PC-3 (cell line): ENCODE measurements at regions not wholly inside any gene's neighbourhood (a gene's known extent, or its start where the extent isn't known, plus 50 kb on each side); places are given as distances from the start of the nearest gene placed in this dataset.

Experiments
- ATAC-seq: fragments of 200-7000 bp; cut with Tn5 transposase; 2 replicates; pipeline ENCODE4 v1.9.1; 2020; ENCODE audit warnings: mild to moderate bottlenecking, moderate library complexity
- BruUV-seq: library from RNA; stranded (reverse); fragments of 400-500 nt; replicated peaks from 2 replicates; lab custom pipeline; 2021; lab: Mats Ljungman, UMichigan
- CTCF ChIA-PET: fragments of 300-600 bp; sonication (Branson Sonifier 250); formaldehyde crosslinking; loops from one replicate; lab custom pipeline; 2022; ENCODE audit warnings: antibody characterized with exemption; lab: Charles Lee
- POLR2A ChIA-PET: fragments of 300-600 bp; sonication (Branson Sonifier 250); formaldehyde crosslinking; loops from one replicate; lab custom pipeline; 2022; ENCODE audit warnings: antibody characterized with exemption; ENCODE audit not compliant: unreplicated experiment; lab: Charles Lee
- DNase-seq: peaks from one replicate; pipeline ENCODE4 v3.0.0-alpha.2; 2015
- H2AFZ ChIP-seq: fragments of 300-600 bp; sonication (generic); 2 replicates; pipeline ENCODE4 v1.6.0; 2016; ENCODE audit warnings: antibody characterized with exemption, low read length
- H3F3A ChIP-seq: fragments of 300-600 bp; sonication (generic); one replicate; pipeline ENCODE4 v1.6.0; 2017; ENCODE audit warnings: antibody characterized with exemption, low read length, control low read depth, mild to moderate bottlenecking; ENCODE audit not compliant: unreplicated experiment
- H3K27ac ChIP-seq: fragments of 300-600 bp; sonication (generic); 2 replicates; pipeline ENCODE4 v1.5.1; 2016; ENCODE audit warnings: mild to moderate bottlenecking, low read length
- H3K27me3 ChIP-seq: fragments of 300-600 bp; sonication (generic); 2 replicates; pipeline ENCODE4 v1.6.1; 2016; ENCODE audit warnings: low read length, mixed read lengths
- H3K36me3 ChIP-seq: fragments of 300-600 bp; sonication (generic); 2 replicates; pipeline ENCODE4 v1.6.1; 2016; ENCODE audit warnings: low read depth, mixed run types, low read length, mixed read lengths
- H3K4me1 ChIP-seq: fragments of 300-600 bp; sonication (generic); 2 replicates; pipeline ENCODE4 v1.5.1; 2016; ENCODE audit warnings: low read length; ENCODE audit not compliant: insufficient read depth
- H3K4me2 ChIP-seq: fragments of 300-600 bp; sonication (generic); 2 replicates; pipeline ENCODE4 v1.6.0; 2016; ENCODE audit warnings: low read length
- H3K4me3 ChIP-seq: fragments of 300-600 bp; sonication (generic); 2 replicates; pipeline ENCODE4 v1.5.1; 2016; ENCODE audit warnings: mild to moderate bottlenecking, low read length, mixed read lengths
- H3K79me2 ChIP-seq: fragments of 300-600 bp; sonication (generic); 2 replicates; pipeline ENCODE4 v1.6.1; 2017; ENCODE audit warnings: low read length, mixed read lengths
- H3K9ac ChIP-seq: fragments of 300-600 bp; sonication (generic); 2 replicates; pipeline ENCODE4 v1.6.0; 2016; ENCODE audit warnings: mild to moderate bottlenecking, low read length
- H3K9me2 ChIP-seq: fragments of 300-600 bp; sonication (generic); replicated peaks from 2 replicates; pipeline ENCODE4 v1.6.1; 2016; ENCODE audit warnings: mixed run types, low read length, mixed read lengths
- H3K9me3 ChIP-seq: fragments of 300-600 bp; sonication (generic); 2 replicates; pipeline ENCODE4 v1.6.1; 2016; ENCODE audit warnings: low read length, mixed read lengths
- H4K20me1 ChIP-seq: fragments of 300-600 bp; sonication (generic); 2 replicates; pipeline ENCODE4 v1.6.1; 2016; ENCODE audit warnings: low read length, mixed read lengths
- CTCF ChIP-seq: fragments of 300-600 bp; sonication (generic); conservative IDR thresholded peaks from 2 replicates; pipeline ENCODE4 v1.5.1; 2017; ENCODE audit warnings: antibody characterized with exemption, low read depth, mild to moderate bottlenecking, low read length
- EZH2 ChIP-seq: fragments of 300-600 bp; sonication (generic); IDR thresholded peaks from one replicate; pipeline ENCODE4 v1.6.1; 2017; ENCODE audit warnings: antibody characterized with exemption, mild to moderate bottlenecking, low read length; ENCODE audit not compliant: unreplicated experiment
- EZH2phosphoT487 ChIP-seq: fragments of 300-600 bp; sonication (generic); IDR thresholded peaks from 2 replicates; pipeline ENCODE4 v1.6.1; 2018; ENCODE audit warnings: mild to moderate bottlenecking, antibody characterized with exemption, low read length, borderline replicate concordance
- intact Hi-C: fragments of 100-400 bp; cut with micrococcal nuclease; formaldehyde crosslinking; loops from 2 replicates; pipeline ENCODE4 v1.9.0; 2023

DNA sequence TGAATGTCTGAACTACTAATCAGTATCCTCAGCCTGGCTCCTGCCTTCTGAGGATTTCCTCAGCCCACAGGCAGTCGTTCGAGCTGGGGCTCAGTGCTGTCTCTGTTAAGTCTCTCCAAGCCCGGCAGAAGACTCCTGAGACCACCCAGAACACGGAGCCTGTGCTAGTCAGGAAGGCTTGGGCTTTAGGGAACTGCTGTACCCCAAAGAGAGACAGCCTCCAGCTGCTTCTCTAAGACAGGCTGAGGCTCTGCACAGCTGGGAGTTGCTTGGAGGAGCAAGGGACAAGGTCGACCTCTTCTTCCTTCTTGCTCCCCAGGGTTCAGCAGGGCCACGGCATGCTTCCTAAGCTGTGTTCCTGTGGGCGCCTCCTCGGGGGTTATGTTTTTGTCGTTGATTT, 283.4 kb upstream of the MYT1L start:
- no peaks in the 10 kb centered on the region for H3K79me2 ChIP-seq
- H3K4me2 ChIP-seq = no peak overlapping the region
- no peaks in the 10 kb centered on the region for H4K20me1 ChIP-seq
- no peaks in the 10 kb centered on the region; the same call in 1 of the 2 replicates for H3K9me2 ChIP-seq
- no peaks in the 10 kb centered on the region for H3K36me3 ChIP-seq
- BruUV-seq = no TSS peak
- no peak overlapping the region for H3K9ac ChIP-seq
- H3K4me3 ChIP-seq = no peak overlapping the region
- H3K27ac ChIP-seq = no peak overlapping the region
- H3K4me1 ChIP-seq = no peaks in the 10 kb centered on the region
- no peaks in the 10 kb centered on the region for H3F3A ChIP-seq
- no peak overlapping the region for H2AFZ ChIP-seq
- intact Hi-C loops = no loop called here
- CTCF ChIA-PET = no interaction called here
- DNase-seq (no peak), ATAC-seq (no peak)
- H3K9me3 ChIP-seq = no peaks in the 10 kb centered on the region
- H3K27me3 ChIP-seq = no peaks in the 10 kb centered on the region
- POLR2A ChIA-PET = no interaction called here
- no peak for TF ChIP-seq EZH2
- no peak for TF ChIP-seq CTCF
- no peak for TF ChIP-seq EZH2phosphoT487

GRCh38 chr2:2613279-2614199, 282.5 kb upstream of the MYT1L start:
- H3K9me3 ChIP-seq = no peaks in the 10 kb centered on the region
- ATAC-seq = peak; percentile 76
- DNase-seq = peak; percentile 70
- no peaks in the 10 kb centered on the region for H3K36me3 ChIP-seq
- peak overlapping the region; percentile 49 for H3K4me3 ChIP-seq
- no peaks in the 10 kb centered on the region for H3K4me1 ChIP-seq
- ChIA-PET POLR2A (no interaction called here), CTCF (no interaction called here)
- TF ChIP-seq CTCF = no peak
- no peaks in the 10 kb centered on the region for H3F3A ChIP-seq
- H2AFZ ChIP-seq = peak overlapping the region; percentile 89
- H3K4me2 ChIP-seq = peak overlapping the region; percentile 68
- BruUV-seq = no TSS peak
- no peak overlapping the region for H3K27ac ChIP-seq
- no peaks in the 10 kb centered on the region; the same call in 1 of the 2 replicates for H3K9me2 ChIP-seq
- intact Hi-C loops = no loop called here
- no peak overlapping the region for H3K9ac ChIP-seq
- H3K27me3 ChIP-seq = no peaks in the 10 kb centered on the region
- H4K20me1 ChIP-seq = no peaks in the 10 kb centered on the region
- H3K79me2 ChIP-seq = no peaks in the 10 kb centered on the region

GRCh38 chr2:2610751-2611150, 279.7 kb upstream of the MYT1L start:
- Histone ChIP-seq H3K79me2 (no peaks in the 10 kb centered on the region), H3K9ac (no peak overlapping the region), H3K27ac (no peak overlapping the region), H3K4me1 (no peaks in the 10 kb centered on the region), H3K27me3 (peaks cover 4% of the 10 kb centered on the region; the same call in 1 of the 2 replicates), H2AFZ (no peak overlapping the region), H3F3A (no peaks in the 10 kb centered on the region), H3K9me3 (no peaks in the 10 kb centered on the region), H4K20me1 (no peaks in the 10 kb centered on the region), H3K9me2 (no peaks in the 10 kb centered on the region; the same call in 1 of the 2 replicates), H3K36me3 (no peaks in the 10 kb centered on the region), H3K4me2 (no peak overlapping the region), H3K4me3 (no peak overlapping the region)
- ATAC-seq (no peak), DNase-seq (no peak)
- intact Hi-C loops = no loop called here
- no TSS peak for BruUV-seq
- CTCF ChIA-PET = no interaction called here
- POLR2A ChIA-PET = no interaction called here
- no peak for TF ChIP-seq CTCF
- no peak for TF ChIP-seq EZH2phosphoT487
- no peak for TF ChIP-seq EZH2
